GM21526 (cell line): ENCODE measurements at regions not wholly inside any gene's neighbourhood (a gene's known extent, or its start where the extent isn't known, plus 50 kb on each side); places are given as distances from the start of the nearest gene placed in this dataset.

ENCODE experiments used
- ATAC-seq: cut with Tn5 transposase; IDR thresholded peaks from one replicate; pipeline ENCODE4 v1.9.1; 2021; ENCODE audit warnings: moderate library complexity; ENCODE audit not compliant: unreplicated experiment, low FRiP score

DNA sequence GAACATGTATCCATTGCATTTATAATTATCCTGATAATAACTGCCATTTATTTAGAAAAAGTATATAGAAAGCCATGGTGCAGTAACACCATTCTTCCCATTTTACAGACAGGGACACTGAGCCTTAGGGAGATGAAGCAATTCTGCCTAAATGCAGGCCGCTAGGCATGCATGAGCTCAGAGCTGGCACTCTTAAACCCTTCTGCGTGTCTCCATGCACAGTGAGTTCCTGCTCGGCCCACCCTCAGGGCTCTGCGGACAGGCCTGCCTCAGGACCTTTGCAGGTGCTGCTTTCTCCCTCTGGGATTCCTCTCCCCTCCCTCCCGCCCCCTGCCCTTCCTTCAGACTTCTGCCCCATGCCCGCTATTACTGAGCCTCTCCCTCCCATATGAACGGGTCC is 54.3 kb upstream of the WSB1 start:
- ATAC-seq: no peak

DNA sequence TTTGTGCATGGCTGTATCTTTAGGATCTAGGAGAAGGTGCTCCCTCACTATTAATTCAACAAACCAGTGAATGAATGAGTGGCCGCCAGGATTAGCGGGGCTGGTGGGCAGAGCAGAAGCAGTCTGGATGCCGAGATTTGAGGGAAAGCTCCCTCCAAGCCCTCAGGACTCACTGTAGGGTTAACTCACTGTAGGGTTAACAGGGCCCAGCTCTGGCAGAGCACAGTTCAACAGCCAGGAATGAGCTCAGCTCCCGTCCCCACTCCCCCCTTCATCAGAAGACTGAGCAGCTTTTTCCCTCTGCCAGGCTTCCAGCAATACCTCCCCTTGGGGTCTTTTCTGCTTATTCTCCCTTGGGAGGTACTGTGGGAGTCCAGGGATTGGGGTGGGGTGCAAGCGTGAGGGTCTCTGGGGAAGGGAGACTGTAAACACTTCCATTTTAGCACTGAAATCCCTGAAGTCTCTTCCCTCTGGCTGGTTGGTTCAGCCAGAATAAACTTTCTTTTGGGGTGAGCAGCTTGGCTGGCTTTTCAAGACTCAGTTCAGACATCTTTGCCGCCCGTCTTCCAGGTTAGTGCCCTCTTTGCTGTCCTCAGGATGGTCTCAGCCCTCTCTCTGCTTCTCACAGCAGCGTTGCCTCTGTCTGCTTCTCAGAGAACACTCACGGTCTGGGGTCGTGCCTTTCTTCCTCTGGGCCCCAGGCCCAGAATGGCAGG is 53.7 kb upstream of the WSB1 start:
- ATAC-seq: no peak

DNA sequence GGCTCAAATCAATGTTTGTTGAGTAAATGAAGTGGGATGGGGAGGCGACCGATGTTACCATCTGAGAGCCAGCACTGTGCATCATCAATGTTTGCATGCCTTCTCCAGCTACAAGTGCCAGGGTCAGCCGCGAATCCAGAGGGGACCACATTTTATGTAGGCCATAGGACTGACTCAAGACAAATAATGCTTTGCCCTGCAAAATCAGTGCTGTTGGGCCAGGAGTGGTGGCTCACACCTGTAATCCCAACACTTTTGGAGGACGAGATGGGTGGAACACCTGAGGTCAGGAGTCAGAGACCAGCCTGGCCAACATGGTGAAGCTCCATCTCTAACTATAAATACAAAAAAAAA is 53.1 kb upstream of the WSB1 start:
- ATAC-seq: no peak

DNA sequence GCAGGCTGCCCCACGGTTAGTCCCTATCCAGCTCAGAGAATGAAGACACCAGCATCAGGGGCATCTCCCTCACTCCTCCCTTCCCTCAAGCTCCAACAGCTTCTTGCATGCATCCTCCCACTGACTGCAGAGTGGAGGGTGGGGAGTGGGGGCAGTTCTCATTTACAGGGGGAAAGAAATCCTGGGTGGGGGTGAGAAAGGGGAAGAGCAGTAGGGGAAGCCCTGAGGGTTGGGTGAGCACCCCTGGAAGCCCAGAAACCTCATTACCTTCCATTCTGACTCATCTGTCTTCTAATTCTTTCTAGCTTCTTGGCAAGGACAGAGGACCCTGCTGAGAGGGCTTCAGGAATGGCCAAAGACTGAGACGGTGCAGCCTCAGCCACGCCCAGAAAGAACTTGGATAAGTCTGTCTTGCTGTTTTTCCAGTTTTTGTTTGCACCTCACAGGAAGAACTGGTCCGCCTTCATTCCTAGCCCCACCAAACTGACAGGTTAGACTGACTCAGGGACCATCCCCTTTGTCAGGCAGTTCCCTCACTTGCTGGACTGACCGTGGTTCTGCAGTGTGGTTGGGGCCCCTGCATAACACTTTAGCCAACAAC is 52.5 kb upstream of the WSB1 start:
- peak; percentile 41 for ATAC-seq

DNA sequence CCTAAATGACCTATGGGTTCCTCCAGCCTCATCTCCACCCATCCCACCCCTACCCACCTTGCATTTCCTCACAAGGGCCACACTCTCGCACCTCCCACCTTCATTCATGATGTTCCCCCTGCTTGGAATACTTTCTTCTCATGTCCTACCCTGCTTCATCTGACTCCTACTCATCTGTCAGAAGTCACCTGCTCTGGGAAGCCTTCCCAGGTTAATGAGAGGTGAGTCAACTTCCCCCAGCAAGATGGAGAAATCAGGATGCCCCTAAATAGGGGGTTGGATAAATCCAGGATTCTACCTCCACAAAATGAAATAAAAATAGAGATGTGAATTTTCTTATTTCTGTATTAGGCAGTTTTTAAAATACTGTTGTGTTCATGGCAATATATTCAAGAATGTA is 51.0 kb upstream of the WSB1 start:
- ATAC-seq: no peak

DNA sequence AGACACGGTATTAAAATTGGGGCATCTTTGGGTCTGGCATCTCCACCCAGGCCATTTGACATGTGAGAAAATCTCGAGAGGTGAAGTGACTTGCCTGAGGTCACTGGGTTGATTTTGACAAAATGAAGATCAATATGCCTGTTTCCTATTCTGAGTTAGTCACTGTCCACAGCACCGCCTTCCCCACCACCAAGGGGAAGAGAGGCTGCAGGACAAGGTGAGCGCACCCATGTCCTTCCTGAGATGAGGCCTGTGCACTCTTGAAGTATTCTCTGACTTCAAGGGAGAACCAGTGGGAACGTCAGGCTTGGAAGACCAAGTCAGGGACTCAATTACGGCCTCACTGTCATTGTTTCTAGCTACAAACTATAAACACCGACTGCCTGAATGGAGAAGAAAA is 49.9 kb upstream of the WSB1 start:
- ATAC-seq: no peak
